ENCODE measurements at regions not wholly inside any gene's neighbourhood (a gene's known extent, or its start where the extent isn't known, plus 50 kb on each side); places are given as distances from the start of the nearest gene placed in this dataset.

GRCh38 chr12:11568762-11569478 lies 80.6 kb upstream of the ETV6 start:
- Mint-ChIP-seq H3K27ac (no peak overlapping the region), H3K4me1 (ENCODE audit: low read depth) (no peaks in the 10 kb centered on the region), H3K27me3 (no peaks in the 10 kb centered on the region), H3K9me3 (ENCODE audit: low read depth) (peaks cover 1% of the 10 kb centered on the region), H3K4me3 (ENCODE audit: low read depth) (no peak overlapping the region), H3K36me3 (ENCODE audit: insufficient read depth) (peaks cover under 1% of the 10 kb centered on the region)
- TF ChIP-seq, protein P1, sequence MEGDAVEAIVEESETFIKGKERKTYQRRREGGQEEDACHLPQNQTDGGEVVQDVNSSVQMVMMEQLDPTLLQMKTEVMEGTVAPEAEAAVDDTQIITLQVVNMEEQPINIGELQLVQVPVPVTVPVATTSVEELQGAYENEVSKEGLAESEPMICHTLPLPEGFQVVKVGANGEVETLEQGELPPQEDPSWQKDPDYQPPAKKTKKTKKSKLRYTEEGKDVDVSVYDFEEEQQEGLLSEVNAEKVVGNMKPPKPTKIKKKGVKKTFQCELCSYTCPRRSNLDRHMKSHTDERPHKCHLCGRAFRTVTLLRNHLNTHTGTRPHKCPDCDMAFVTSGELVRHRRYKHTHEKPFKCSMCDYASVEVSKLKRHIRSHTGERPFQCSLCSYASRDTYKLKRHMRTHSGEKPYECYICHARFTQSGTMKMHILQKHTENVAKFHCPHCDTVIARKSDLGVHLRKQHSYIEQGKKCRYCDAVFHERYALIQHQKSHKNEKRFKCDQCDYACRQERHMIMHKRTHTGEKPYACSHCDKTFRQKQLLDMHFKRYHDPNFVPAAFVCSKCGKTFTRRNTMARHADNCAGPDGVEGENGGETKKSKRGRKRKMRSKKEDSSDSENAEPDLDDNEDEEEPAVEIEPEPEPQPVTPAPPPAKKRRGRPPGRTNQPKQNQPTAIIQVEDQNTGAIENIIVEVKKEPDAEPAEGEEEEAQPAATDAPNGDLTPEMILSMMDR (IDR thresholded peaks at IDR 0.05; ENCODE audit: unreplicated experiment): no peak
- no peak for DNase-seq (ENCODE audit: low spot score, unreplicated experiment)

- Mint-ChIP-seq H3K36me3 (ENCODE audit: insufficient read depth) (peaks cover 4% of the 10 kb centered on the region), H3K9me3 (ENCODE audit: low read depth) (peaks cover 5% of the 10 kb centered on the region), H3K27me3 (no peaks in the 10 kb centered on the region), H3K27ac (no peak overlapping the region), H3K4me1 (ENCODE audit: low read depth) (no peaks in the 10 kb centered on the region), H3K4me3 (ENCODE audit: low read depth) (no peak overlapping the region)
- no peak for DNase-seq (ENCODE audit: low spot score, unreplicated experiment)
- TF ChIP-seq, protein P1 (IDR thresholded peaks at IDR 0.05; ENCODE audit: unreplicated experiment): no peak
These were observed 79.8 kb upstream of the ETV6 start for GRCh38 chr12:11569716-11570115.

DNA sequence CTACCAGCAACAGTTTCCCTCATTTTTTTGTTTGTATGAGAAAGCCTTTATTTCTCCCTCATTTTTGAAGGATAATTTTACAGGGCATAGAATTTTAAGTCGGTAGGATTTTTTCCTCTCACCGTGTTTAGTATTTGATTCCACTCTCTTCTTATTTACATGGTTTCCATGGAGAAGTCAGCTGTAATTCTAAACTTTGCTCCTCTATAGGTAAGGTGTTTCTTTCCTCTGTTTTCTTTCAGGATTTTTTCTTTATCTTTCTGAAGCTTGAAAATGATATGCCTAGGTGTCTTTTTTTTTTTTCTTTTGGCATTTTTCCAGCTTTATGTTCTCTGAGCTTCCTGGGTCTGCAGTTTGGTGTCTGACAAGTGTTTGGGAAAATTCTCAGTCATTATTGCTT lies 75.6 kb upstream of the ETV6 start:
- H3K4me3 Mint-ChIP-seq (ENCODE audit: low read depth): no peak overlapping the region
- TF ChIP-seq, protein P1 (IDR thresholded peaks at IDR 0.05; ENCODE audit: unreplicated experiment): no peak

GRCh38 chr12:11576104-11576503 lies 73.4 kb upstream of the ETV6 start:
- Mint-ChIP-seq H3K9me3 (ENCODE audit: low read depth) (peaks cover 8% of the 10 kb centered on the region), H3K27me3 (peaks cover 8% of the 10 kb centered on the region), H3K36me3 (ENCODE audit: insufficient read depth) (peaks cover 4% of the 10 kb centered on the region)

More for the DNA sequence above, 75.6 kb upstream of the ETV6 start:
- Mint-ChIP-seq H3K9me3 (ENCODE audit: low read depth) (peaks cover 8% of the 10 kb centered on the region), H3K27me3 (peaks cover 4% of the 10 kb centered on the region), H3K36me3 (ENCODE audit: insufficient read depth) (peaks cover 4% of the 10 kb centered on the region), H3K4me1 (ENCODE audit: low read depth) (no peaks in the 10 kb centered on the region), H3K27ac (no peak overlapping the region)
- no peak for DNase-seq (ENCODE audit: low spot score, unreplicated experiment)

GRCh38 chr12:11577658-11578260 lies 71.7 kb upstream of the ETV6 start:
- peaks cover 11% of the 10 kb centered on the region for H3K27me3 Mint-ChIP-seq
- no peak for DNase-seq (ENCODE audit: low spot score, unreplicated experiment)
- H3K4me1 Mint-ChIP-seq (ENCODE audit: low read depth): no peaks in the 10 kb centered on the region
- peaks cover 4% of the 10 kb centered on the region for H3K36me3 Mint-ChIP-seq (ENCODE audit: insufficient read depth)
- TF ChIP-seq, protein P1 (IDR thresholded peaks at IDR 0.05; ENCODE audit: unreplicated experiment): no peak
- peaks cover 8% of the 10 kb centered on the region for H3K9me3 Mint-ChIP-seq (ENCODE audit: low read depth)
- H3K4me3 Mint-ChIP-seq (ENCODE audit: low read depth): no peak overlapping the region
- H3K27ac Mint-ChIP-seq: no peak overlapping the region

More at GRCh38 chr12:11576104-11576503, 73.4 kb upstream of the ETV6 start:
- H3K4me1 Mint-ChIP-seq (ENCODE audit: low read depth): no peaks in the 10 kb centered on the region
- H3K4me3 Mint-ChIP-seq (ENCODE audit: low read depth): no peak overlapping the region
- no peak for DNase-seq (ENCODE audit: low spot score, unreplicated experiment)
- H3K27ac Mint-ChIP-seq: no peak overlapping the region
- TF ChIP-seq, protein P1 (IDR thresholded peaks at IDR 0.05; ENCODE audit: unreplicated experiment): no peak
